Muscle of leg (tissue), 3 donors: ENCODE measurements at regions not wholly inside any gene's neighbourhood (a gene's known extent, or its start where the extent isn't known, plus 50 kb on each side); places are given as distances from the start of the nearest gene placed in this dataset.
A peak's percentile ranks its signal among the peaks of the same experiment; 100 is the strongest.

Source experiments
- DNase-seq: peaks from one replicate; pipeline ENCODE4 v3.0.0; 2013
- H3K27ac ChIP-seq: one replicate; pipeline ENCODE4 v1.5.1; 2013; ENCODE audit warnings: mild to moderate bottlenecking, low read length, control low read depth
- H3K27me3 ChIP-seq: one replicate; pipeline ENCODE4 v1.6.1; 2013; ENCODE audit warnings: low read length; ENCODE audit not compliant: control insufficient read depth, insufficient read depth
- H3K36me3 ChIP-seq: one replicate; pipeline ENCODE4 v1.6.1; 2013; ENCODE audit warnings: low read length; ENCODE audit not compliant: control insufficient read depth, insufficient read depth
- H3K4me1 ChIP-seq: one replicate; pipeline ENCODE4 v1.6.1; 2013; ENCODE audit warnings: low read length; ENCODE audit not compliant: control insufficient read depth, insufficient read depth
- H3K4me3 ChIP-seq: one replicate; pipeline ENCODE4 v1.5.1; 2013; ENCODE audit warnings: low read length, control low read depth
- H3K9me3 ChIP-seq: replicated peaks from 2 replicates; pipeline ENCODE4 v1.6.1; 2013; ENCODE audit warnings: low read depth, low read length; ENCODE audit not compliant: control insufficient read depth
- WGBS: methylation state at CpG from one replicate; pipeline ENCODE4 v1.1.5; 2013; ENCODE audit warnings: missing lambda C conversion rate; ENCODE audit not compliant: insufficient coverage; 5-methylcytosine and 5-hydroxymethylcytosine counted together

- Histone ChIP-seq H3K4me1 (no peaks in the 10 kb centered on the region), H3K27me3 (peaks cover 2% of the 10 kb centered on the region), H3K27ac (no peak overlapping the region), H3K9me3 (no peaks in the 10 kb centered on the region), H3K4me3 (no peak overlapping the region), H3K36me3 (no peaks in the 10 kb centered on the region)
- no CpG with 5 or more reads among the region's 4 CpGs for WGBS
- DNase-seq = no peak
These were observed 183.8 kb upstream of the XYLT1 start for GRCh38 chr16:17654571-17654970.

- Histone ChIP-seq H3K9me3 (no peaks in the 10 kb centered on the region), H3K27ac (no peak overlapping the region), H3K27me3 (peaks cover 2% of the 10 kb centered on the region), H3K4me1 (no peaks in the 10 kb centered on the region), H3K36me3 (no peaks in the 10 kb centered on the region), H3K4me3 (no peak overlapping the region)
- peak; percentile 3 for DNase-seq
- 17% methylated on average over 1 of the region's 4 CpGs for WGBS
These were observed 183.4 kb upstream of the XYLT1 start for GRCh38 chr16:17654142-17654541.

- peaks cover 5% of the 10 kb centered on the region for H3K9me3 ChIP-seq
- H3K36me3 ChIP-seq = no peaks in the 10 kb centered on the region
- no peak for DNase-seq
- H3K4me3 ChIP-seq = no peak overlapping the region
- no peaks in the 10 kb centered on the region for H3K4me1 ChIP-seq
- H3K27me3 ChIP-seq = no peaks in the 10 kb centered on the region
- WGBS = 51% methylated on average over 7 of the region's 8 CpGs
- no peak overlapping the region for H3K27ac ChIP-seq
These were observed 177.4 kb upstream of the XYLT1 start for GRCh38 chr16:17647879-17648872.

GRCh38 chr16:17643935-17644334 lies 173.2 kb upstream of the XYLT1 start:
- no peak for DNase-seq
- H3K4me1 ChIP-seq = no peaks in the 10 kb centered on the region
- H3K27me3 ChIP-seq = no peaks in the 10 kb centered on the region
- H3K4me3 ChIP-seq = no peak overlapping the region
- H3K36me3 ChIP-seq = no peaks in the 10 kb centered on the region
- WGBS = 40% methylated on average over 1 of the region's 2 CpGs
- H3K27ac ChIP-seq = no peak overlapping the region
- peaks cover 5% of the 10 kb centered on the region for H3K9me3 ChIP-seq

- no peaks in the 10 kb centered on the region for H3K36me3 ChIP-seq
- no peak overlapping the region for H3K4me3 ChIP-seq
- no peaks in the 10 kb centered on the region for H3K4me1 ChIP-seq
- no peaks in the 10 kb centered on the region for H3K27me3 ChIP-seq
- H3K9me3 ChIP-seq = peaks cover 5% of the 10 kb centered on the region
- no peak for DNase-seq
- WGBS = no CpG with 5 or more reads among the region's 2 CpGs
- H3K27ac ChIP-seq = no peak overlapping the region
These were observed 171.2 kb upstream of the XYLT1 start for GRCh38 chr16:17641990-17642389.

- Histone ChIP-seq H3K4me3 (no peak overlapping the region), H3K27me3 (no peaks in the 10 kb centered on the region), H3K9me3 (no peaks in the 10 kb centered on the region), H3K4me1 (no peaks in the 10 kb centered on the region), H3K36me3 (no peaks in the 10 kb centered on the region), H3K27ac (no peak overlapping the region)
- WGBS = no CpG with 5 or more reads among the region's 8 CpGs
- no peak for DNase-seq
These were observed 167.4 kb upstream of the XYLT1 start for GRCh38 chr16:17638134-17638533.

- WGBS = 90% methylated on average over 2 of the region's 6 CpGs
- no peak for DNase-seq
- Histone ChIP-seq H3K27me3 (no peaks in the 10 kb centered on the region), H3K27ac (no peak overlapping the region), H3K9me3 (no peaks in the 10 kb centered on the region), H3K4me3 (no peak overlapping the region), H3K36me3 (no peaks in the 10 kb centered on the region), H3K4me1 (no peaks in the 10 kb centered on the region)
These were observed 164.4 kb upstream of the XYLT1 start for GRCh38 chr16:17635183-17635582.

- Histone ChIP-seq H3K4me1 (no peaks in the 10 kb centered on the region), H3K27ac (no peak overlapping the region), H3K27me3 (no peaks in the 10 kb centered on the region), H3K4me3 (no peak overlapping the region), H3K36me3 (no peaks in the 10 kb centered on the region), H3K9me3 (no peaks in the 10 kb centered on the region)
- DNase-seq = no peak
- 29% methylated on average over 2 of the region's 8 CpGs for WGBS
These were observed 162.6 kb upstream of the XYLT1 start for GRCh38 chr16:17633181-17633951.

- Histone ChIP-seq H3K27me3 (no peaks in the 10 kb centered on the region), H3K36me3 (no peaks in the 10 kb centered on the region), H3K9me3 (no peaks in the 10 kb centered on the region), H3K4me1 (no peaks in the 10 kb centered on the region), H3K27ac (no peak overlapping the region), H3K4me3 (no peak overlapping the region)
- DNase-seq = no peak
- 78% methylated on average over 4 of the region's 8 CpGs for WGBS
These were observed 161.9 kb upstream of the XYLT1 start for GRCh38 chr16:17632667-17633066.

- H3K27me3 ChIP-seq = no peaks in the 10 kb centered on the region
- WGBS = 68% methylated on average over 2 of the region's 5 CpGs
- H3K9me3 ChIP-seq = peaks cover 3% of the 10 kb centered on the region
- no peak overlapping the region for H3K4me3 ChIP-seq
- H3K4me1 ChIP-seq = no peaks in the 10 kb centered on the region
- no peak for DNase-seq
- no peaks in the 10 kb centered on the region for H3K36me3 ChIP-seq
- H3K27ac ChIP-seq = no peak overlapping the region
These were observed 159.2 kb upstream of the XYLT1 start for GRCh38 chr16:17629936-17630335.
